Ammon's horn (tissue), 1 donor: ENCODE measurements at regions not wholly inside any gene's neighbourhood (a gene's known extent, or its start where the extent isn't known, plus 50 kb on each side); places are given as distances from the start of the nearest gene placed in this dataset.

Source experiments
- DNase-seq: peaks from one replicate; pipeline ENCODE4 v3.0.0-alpha.2; 2016; ENCODE audit warnings: low spot score

GRCh38 chr1:75083223-75083622, 51.0 kb upstream of the LHX8 start:
- no peak for DNase-seq

DNA sequence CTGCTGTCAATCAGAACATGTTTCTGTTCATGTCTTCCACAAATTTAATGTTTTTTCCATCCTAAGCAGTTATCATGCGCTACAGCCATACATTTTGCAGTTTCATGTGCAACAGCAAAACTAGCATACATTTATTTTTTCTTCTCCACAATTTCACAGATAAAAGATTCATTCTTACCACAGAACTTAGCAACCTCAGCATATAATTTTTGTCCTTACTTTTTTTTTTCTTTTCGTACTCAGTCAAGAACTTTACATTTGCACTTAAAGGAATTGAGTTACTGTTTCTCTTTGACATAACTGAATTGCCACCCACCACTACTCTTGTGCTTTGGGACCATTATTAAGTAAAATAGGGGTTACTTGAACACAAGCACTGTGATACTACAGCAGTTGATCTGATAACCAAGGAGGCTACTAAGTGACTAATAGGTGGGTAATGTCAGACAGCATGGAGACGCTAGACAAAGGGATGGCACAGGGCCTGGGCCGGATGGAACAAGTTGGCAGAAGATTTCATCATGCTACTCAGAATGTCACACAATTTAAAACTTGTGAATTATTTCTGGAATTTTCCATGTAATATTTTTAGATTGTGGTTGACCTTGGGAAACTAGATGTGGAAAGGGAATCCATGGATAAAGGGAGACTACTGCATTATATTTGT, 50.2 kb upstream of the LHX8 start:
- DNase-seq, result no peak
